ENCODE measurements at regions not wholly inside any gene's neighbourhood (a gene's known extent, or its start where the extent isn't known, plus 50 kb on each side); places are given as distances from the start of the nearest gene placed in this dataset.

- no peak for ATAC-seq
- WGBS, 2 donors (ENCODE audit: low coverage in 1 of 2) = 56% methylated on average over 2 of the region's 3 CpGs; no CpG with 5 or more reads in 1 of the 2 donors
- Histone ChIP-seq H3K4me3 (no peak overlapping the region), H3K4me1 (no peaks in the 10 kb centered on the region), H3K9me3 (peaks cover 0 to 71% (median 0%) of the 10 kb centered on the region in 3 donors), H3K36me3 (no peaks in the 10 kb centered on the region), H3K27me3 (no peaks in the 10 kb centered on the region), H3K27ac (no peak overlapping the region)
- TF ChIP-seq EP300 (IDR thresholded peaks at IDR 0.05) (no peak), POLR2AphosphoS5 (IDR thresholded peaks at IDR 0.05) (no peak), CTCF (IDR thresholded peaks at IDR 0.05) (no peak), POLR2A (IDR thresholded peaks at IDR 0.05) (no peak)
These were observed 94.8 kb upstream of the SRD5A2 start for GRCh38 chr2:31675485-31675901.

- no peak overlapping the region for H3K4me3 ChIP-seq
- no peaks in the 10 kb centered on the region for H3K27me3 ChIP-seq
- no peak overlapping the region for H3K27ac ChIP-seq
- no peak for TF ChIP-seq EP300 (IDR thresholded peaks at IDR 0.05)
- no peak for TF ChIP-seq POLR2A (IDR thresholded peaks at IDR 0.05)
- TF ChIP-seq POLR2AphosphoS5 (IDR thresholded peaks at IDR 0.05) = no peak
- TF ChIP-seq CTCF (IDR thresholded peaks at IDR 0.05) = no peak
- H3K4me1 ChIP-seq = no peaks in the 10 kb centered on the region
- H3K36me3 ChIP-seq = no peaks in the 10 kb centered on the region
- WGBS, 2 donors (ENCODE audit: low coverage in 1 of 2) = 86% methylated on average over 2 of the region's 2 CpGs; no CpG with 5 or more reads in 1 of the 2 donors
- peaks cover 0 to 61% (median 0%) of the 10 kb centered on the region in 3 donors for H3K9me3 ChIP-seq
- no peak for ATAC-seq
These were observed 93.7 kb upstream of the SRD5A2 start for GRCh38 chr2:31674446-31674845.

- Histone ChIP-seq H3K4me1 (no peaks in the 10 kb centered on the region), H3K4me3 (no peak overlapping the region), H3K27me3 (no peaks in the 10 kb centered on the region), H3K27ac (no peak overlapping the region), H3K9me3 (no peaks in the 10 kb centered on the region), H3K36me3 (no peaks in the 10 kb centered on the region)
- no peak for TF ChIP-seq POLR2A (IDR thresholded peaks at IDR 0.05)
- no peak for TF ChIP-seq EP300 (IDR thresholded peaks at IDR 0.05)
- TF ChIP-seq POLR2AphosphoS5 (IDR thresholded peaks at IDR 0.05) = no peak
- TF ChIP-seq CTCF (IDR thresholded peaks at IDR 0.05) = no peak
- WGBS, 2 donors (ENCODE audit: low coverage in 1 of 2) = 20 to 33% methylated on average over 1 of the region's 1 CpG
- no peak for ATAC-seq
These were observed 86.1 kb upstream of the SRD5A2 start for GRCh38 chr2:31666878-31667277.

GRCh38 chr2:31664949-31665724 is 84.4 kb upstream of the SRD5A2 start:
- Histone ChIP-seq H3K27ac (no peak overlapping the region), H3K27me3 (no peaks in the 10 kb centered on the region), H3K36me3 (no peaks in the 10 kb centered on the region), H3K4me3 (no peak overlapping the region), H3K4me1 (no peaks in the 10 kb centered on the region), H3K9me3 (no peaks in the 10 kb centered on the region)
- no peak for ATAC-seq
- TF ChIP-seq POLR2AphosphoS5 (IDR thresholded peaks at IDR 0.05) = no peak
- no peak for TF ChIP-seq EP300 (IDR thresholded peaks at IDR 0.05)
- TF ChIP-seq CTCF (IDR thresholded peaks at IDR 0.05) = no peak
- TF ChIP-seq POLR2A (IDR thresholded peaks at IDR 0.05) = no peak
- 67 to 83% methylated on average over 1 to 2 of the region's 2 CpGs for WGBS, 2 donors (ENCODE audit: low coverage in 1 of 2)

GRCh38 chr2:31660812-31661335 is 80.1 kb upstream of the SRD5A2 start:
- H3K4me1 ChIP-seq = no peaks in the 10 kb centered on the region
- no peaks in the 10 kb centered on the region for H3K36me3 ChIP-seq
- no peak overlapping the region for H3K27ac ChIP-seq
- no peak for TF ChIP-seq POLR2A (IDR thresholded peaks at IDR 0.05)
- no peak for TF ChIP-seq EP300 (IDR thresholded peaks at IDR 0.05)
- TF ChIP-seq POLR2AphosphoS5 (IDR thresholded peaks at IDR 0.05) = no peak
- TF ChIP-seq CTCF (IDR thresholded peaks at IDR 0.05) = no peak
- 63 to 82% methylated on average over 2 of the region's 2 CpGs for WGBS, 2 donors (ENCODE audit: low coverage in 1 of 2)
- ATAC-seq = no peak
- H3K27me3 ChIP-seq = no peaks in the 10 kb centered on the region
- no peaks in the 10 kb centered on the region for H3K9me3 ChIP-seq
- no peak overlapping the region for H3K4me3 ChIP-seq
